ENCODE measurements at regions not wholly inside any gene's neighbourhood (a gene's known extent, or its start where the extent isn't known, plus 50 kb on each side); places are given as distances from the start of the nearest gene placed in this dataset.

GRCh38 chr6:163841733-163842132, 427.2 kb downstream of the QKI start:
- TF ChIP-seq POLR2AphosphoS5 (IDR thresholded peaks at IDR 0.05) (no peak), CTCF (IDR thresholded peaks at IDR 0.05) (no peak), POLR2A (IDR thresholded peaks at IDR 0.05; ENCODE audit: low read depth) (no peak)

Measured in esophagus muscularis mucosa (tissue), 3 donors.